AML-193 (cell line): ENCODE measurements at regions not wholly inside any gene's neighbourhood (a gene's known extent, or its start where the extent isn't known, plus 50 kb on each side); places are given as distances from the start of the nearest gene placed in this dataset.

Experiments used
- DNase-seq, 2 experiments: peaks; one replicate each; lab custom pipeline; 2025; lab: John Stamatoyannopoulos, UW

- DNase-seq = no peak
Observed at GRCh38 chr22:23522623-23523251, 57.4 kb downstream of the IGLL1 start.

GRCh38 chr22:23521441-23522113 is 58.5 kb downstream of the IGLL1 start:
- peak; percentile 70 to 75 for DNase-seq

DNA sequence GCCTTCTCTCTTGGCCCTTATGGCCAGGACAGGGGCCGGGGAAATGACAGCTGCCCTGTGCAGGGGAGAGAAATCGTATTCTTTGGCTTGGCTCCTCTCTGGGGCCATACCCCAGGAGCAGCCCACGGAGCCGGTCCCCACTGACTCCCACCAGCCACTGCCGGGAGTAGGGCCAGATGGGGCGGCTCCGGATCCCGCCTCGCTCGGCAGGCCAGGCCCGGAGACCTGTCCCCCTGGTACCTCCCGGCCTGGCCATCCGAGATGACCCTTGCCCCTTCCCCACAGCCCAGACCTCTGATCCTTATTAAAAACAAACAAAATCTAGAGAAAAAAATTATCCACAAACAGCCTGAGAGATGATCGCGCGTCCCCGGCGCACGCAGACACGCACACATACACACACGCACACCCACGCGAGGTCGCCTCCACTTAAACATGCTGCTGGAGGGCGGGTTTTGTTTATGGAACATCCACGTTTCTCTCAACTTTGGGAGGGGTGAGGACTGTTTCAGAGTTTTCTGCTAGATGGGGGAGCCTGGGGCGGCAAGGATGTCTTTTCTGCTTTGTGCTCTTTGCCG is 59.1 kb downstream of the IGLL1 start:
- DNase-seq = no peak

DNA sequence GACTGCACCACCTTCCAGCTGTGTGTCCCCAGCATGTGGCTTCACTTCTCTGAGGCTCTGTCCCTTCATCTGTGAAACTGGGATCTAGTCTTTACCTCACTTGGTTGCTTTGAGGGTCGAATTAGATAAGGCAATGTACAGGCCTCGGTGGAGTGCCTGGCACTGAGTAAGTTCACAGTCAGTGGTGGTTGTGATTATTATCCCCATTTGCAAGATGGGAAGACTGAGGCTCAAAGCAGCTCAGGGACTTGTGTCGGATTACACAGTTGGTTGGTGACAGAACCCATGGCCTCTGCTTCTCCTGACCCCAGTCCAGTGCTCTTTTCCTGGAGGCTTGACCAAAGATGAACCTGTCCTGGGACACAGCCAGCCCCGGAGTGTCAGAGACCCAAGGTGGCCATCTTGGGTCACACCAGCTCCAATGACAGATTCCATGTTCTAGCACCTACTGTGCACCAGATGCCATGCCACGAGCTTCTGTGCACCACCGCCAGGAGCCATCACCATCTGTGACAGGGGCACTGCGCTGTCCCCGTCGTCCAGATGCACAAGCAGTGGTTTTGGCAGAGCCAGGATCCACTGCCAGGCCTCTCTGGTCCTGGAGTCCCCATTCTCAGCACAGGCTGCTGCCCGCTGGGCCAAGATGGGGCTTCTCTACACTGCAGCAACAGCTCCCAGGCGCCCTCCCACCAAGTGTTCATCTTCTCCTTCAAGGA is 60.5 kb downstream of the IGLL1 start:
- DNase-seq = no peak

DNA sequence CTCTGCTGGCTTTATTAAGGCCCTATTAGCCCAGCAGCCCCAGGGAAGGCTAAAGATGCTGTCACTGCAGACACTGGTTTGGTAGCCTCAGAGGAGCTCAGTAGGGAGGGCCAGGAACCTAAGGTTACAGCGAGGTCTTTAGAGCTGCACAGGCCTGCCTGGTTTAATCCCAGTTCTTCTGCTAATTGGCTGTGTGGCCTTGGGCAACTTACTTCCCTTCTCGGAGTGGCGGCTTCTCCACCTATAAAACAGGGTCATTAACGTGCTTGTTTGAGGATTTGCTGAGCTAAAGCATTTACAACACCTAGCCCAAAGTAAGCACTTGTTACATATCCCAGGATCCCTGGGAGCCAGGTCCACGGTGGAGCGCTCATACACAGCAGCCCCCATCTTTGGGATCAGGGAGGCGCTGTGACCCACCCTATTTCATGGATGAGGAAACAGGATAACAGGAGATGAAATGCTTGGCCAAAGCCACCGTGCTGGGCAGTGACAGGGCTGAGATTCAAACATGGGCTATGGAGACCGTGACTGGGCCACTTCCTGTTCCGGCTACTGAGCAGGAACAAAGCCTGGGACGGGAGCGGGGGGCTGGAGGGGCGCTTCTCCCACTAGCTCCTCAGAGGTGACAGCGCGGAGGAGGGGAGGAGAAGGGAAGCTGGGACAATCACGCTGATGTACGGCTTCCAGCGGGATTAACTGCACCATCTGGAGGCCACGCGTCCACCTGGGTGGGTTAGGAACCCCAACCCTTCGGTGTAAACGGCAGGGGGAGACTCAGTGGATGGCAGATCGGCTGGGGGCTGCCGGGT is 61.5 kb downstream of the IGLL1 start:
- no peak for DNase-seq

GRCh38 chr22:23517804-23518375 is 62.2 kb downstream of the IGLL1 start:
- no peak for DNase-seq

GRCh38 chr22:23516304-23516703 is 63.8 kb downstream of the IGLL1 start:
- DNase-seq = no peak

DNA sequence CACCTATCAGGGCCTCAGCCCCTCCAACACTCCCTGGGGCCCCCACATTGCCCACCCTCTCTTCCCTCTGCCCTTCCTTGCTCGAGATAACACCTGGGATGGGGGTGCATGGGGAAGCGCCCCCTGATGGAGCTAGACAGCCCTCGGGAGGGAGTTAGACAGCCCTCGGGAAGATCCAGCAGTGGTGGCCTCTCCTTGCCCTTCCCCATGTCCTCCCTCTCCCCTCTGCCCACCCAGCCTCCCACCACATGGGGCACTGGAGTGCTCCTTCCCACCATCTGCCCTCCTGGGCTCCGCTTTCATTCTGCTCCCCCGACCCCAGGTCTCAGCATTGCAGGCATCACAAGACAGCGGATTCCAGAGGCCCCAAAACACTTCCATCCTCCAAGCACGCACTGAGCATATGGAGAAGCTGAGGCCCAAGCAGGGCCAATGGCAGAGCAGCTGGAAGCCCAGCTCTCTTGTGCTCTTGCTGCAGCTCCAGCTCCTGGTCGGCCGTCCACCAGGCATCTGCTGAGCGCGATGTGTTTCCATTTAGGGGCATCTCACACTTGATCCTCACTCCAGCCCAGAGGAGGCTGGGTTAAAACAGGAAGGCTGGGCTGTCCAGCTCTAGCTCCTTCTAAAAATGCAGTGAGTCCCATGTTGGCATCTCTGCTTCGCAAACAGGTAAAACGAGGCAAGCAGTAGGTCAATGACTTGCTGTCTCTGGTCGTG is 65.6 kb downstream of the IGLL1 start:
- DNase-seq = no peak

GRCh38 chr22:23513705-23514104 is 66.4 kb downstream of the IGLL1 start:
- DNase-seq = no peak

GRCh38 chr22:23513133-23513532 is 67.0 kb downstream of the IGLL1 start:
- DNase-seq = no peak

DNA sequence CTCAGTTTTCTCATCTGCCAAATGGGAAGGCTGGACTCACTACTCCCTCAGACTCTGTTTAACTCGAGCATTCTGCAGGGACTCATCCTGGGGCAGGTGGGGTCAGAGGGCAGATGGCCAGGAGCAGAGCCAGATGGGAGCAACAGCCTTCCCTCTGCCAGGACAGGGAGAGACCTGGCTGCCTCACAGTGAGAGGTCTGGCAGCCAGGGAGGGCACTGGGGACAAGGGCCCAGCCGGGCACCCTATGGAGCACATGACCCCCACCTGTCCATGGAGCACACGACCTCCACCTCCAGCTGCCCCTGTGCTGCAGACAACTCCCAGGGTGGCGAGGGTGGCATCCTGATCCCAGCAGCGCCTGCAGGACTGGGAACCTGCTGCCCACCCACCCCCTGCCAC is 67.4 kb downstream of the IGLL1 start:
- no peak for DNase-seq

DNA sequence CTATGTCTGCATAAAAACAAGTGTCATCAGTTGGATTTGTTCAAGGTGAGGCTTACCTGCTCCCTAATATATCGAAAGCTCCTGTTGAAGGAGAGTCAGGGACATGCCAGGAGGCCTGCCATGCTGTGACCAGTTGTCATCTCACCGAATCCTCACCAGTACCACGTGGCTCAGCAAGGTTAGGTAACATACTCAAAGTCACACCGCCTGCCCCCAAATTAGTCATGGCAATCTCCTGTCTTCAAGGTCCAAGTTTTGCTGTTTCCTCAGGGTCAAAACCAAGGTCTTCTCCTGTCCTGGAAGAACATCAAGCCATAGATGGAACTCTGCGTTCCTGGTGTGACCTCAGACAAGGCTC is 67.8 kb downstream of the IGLL1 start:
- DNase-seq = no peak

DNA sequence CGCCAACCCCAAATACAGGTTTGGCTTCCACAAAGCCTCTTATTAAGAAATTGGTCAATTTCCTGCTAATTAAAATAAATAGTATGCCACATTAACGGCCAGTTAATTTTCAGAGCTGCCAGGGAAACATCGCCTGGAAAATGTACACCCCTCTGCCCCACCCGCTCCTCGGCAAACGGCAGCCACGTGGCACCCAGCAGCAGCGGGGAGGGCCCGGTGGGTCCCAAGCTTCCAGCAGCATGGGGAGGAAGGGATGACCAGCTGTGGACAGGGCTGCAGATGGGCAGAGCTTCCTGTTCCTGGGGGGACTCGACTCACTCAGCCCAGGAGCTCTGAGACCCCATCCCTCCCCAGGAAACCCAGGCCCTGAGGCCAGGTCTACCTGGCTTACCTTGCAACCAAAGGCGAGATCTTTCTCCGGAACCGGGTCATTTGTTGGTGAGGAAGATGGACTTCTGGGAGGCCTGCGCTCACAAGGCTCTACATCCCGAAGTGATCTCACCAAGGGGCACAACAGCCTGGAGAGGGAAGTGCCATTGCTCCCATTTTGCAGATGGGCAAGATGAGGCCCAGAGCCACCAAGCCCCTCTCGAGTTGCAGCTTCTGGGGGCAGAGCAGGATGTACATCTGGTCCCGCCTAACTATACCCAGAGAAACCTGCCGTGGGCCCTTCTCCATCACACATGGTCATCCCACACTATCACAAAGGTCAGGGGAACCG is 68.3 kb downstream of the IGLL1 start:
- DNase-seq = no peak

DNA sequence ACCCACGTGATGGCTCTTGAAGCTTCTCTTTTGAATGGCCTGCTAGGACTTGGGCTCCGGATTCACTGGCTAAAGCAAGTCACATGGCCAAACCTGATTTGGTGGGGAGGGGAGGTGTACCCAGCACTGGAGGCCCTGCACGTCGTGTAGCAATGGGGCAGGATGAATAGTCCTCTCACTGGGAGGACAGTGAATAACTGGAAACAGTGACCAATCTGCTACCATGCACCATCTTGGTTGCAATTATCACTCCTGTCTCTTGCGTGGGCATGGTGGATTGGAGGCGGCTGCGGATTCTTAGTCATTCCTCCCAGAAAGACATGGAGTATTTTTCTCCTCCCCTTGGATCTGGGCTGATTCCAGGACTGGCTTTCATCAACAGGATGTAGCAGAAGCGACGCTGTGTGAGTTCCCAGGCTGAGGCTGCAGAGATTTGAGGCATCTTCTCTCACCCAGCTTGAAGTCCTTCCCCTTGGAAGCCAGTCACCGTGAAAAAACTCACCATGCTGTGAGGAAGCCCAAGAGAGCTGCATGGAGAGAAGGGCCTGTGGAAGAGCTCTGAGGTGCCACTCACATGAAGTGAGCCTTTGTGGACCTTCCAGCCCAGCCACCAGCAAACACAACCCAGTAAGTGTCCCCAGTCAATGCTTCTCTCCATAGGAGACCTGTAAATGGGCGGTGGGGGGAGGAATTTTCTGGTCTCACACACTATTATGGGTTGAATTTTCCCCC is 70.4 kb downstream of the IGLL1 start:
- no peak for DNase-seq

- no peak for DNase-seq
Observed at GRCh38 chr22:23504516-23504915, 75.6 kb downstream of the IGLL1 start.

- no peak for DNase-seq
Observed at GRCh38 chr22:23503736-23504440, 76.2 kb downstream of the IGLL1 start.

- no peak for DNase-seq
Observed at GRCh38 chr22:23503142-23503541, 76.9 kb downstream of the IGLL1 start.

DNA sequence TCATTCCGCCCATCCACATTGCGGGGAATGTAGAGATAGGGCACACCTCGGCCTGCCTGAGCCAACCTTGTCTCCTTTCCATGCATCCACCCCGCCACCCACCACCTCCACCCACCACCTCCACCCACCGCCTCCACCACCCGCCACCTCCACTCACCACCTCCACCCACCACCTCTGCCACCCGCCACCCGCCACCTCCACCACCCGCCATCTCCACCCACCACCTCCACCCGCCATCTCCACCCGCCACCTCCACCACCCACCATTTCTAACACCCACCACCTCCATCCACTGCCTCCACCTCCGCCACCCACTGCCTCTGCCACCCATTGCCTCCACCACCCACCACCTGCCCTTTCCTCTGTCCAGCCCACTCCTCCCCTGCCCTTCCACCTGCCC is 78.4 kb downstream of the IGLL1 start:
- DNase-seq = no peak

- no peak for DNase-seq
Observed at GRCh38 chr22:23501261-23501619, 78.8 kb downstream of the IGLL1 start.
